Activated CD4-positive, alpha-beta T cell treated with anti-CD3 and anti-CD28 coated beads, Interleukin-2, amount 50 U/mL, for 16 hours (primary cell): ENCODE measurements at regions not wholly inside any gene's neighbourhood (a gene's known extent, or its start where the extent isn't known, plus 50 kb on each side); places are given as distances from the start of the nearest gene placed in this dataset.
"Not testable (repeated sequence)": the region's sequence is repeated elsewhere in the genome, so short reads cannot be mapped to it uniquely, and the experiment has no call there.

Experiments used
- DNase-seq: peaks from one replicate; pipeline ENCODE4 v3.0.0-alpha.2; 2020

DNA sequence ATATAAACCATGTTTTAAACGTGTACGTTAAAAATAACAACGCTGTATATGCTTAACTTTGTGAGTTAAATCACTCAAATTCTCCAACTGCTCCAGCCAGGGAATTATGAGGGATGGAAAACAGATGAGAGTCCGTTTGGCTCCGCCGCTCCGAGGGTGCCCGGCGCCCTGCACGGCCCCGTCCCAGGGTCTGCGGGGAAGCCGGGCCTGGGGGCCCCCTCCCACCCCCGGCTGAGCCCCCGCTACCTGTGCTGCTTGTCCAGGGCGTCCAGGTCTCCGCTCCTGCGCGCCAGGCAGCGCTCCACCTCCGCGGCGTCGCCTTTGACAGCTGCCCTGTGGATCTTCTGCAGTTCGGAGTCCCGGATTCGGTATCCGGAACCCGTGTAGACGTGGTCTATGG, 415.5 kb downstream of the FOXD4L4 start:
- not testable (repeated sequence) for DNase-seq

DNA sequence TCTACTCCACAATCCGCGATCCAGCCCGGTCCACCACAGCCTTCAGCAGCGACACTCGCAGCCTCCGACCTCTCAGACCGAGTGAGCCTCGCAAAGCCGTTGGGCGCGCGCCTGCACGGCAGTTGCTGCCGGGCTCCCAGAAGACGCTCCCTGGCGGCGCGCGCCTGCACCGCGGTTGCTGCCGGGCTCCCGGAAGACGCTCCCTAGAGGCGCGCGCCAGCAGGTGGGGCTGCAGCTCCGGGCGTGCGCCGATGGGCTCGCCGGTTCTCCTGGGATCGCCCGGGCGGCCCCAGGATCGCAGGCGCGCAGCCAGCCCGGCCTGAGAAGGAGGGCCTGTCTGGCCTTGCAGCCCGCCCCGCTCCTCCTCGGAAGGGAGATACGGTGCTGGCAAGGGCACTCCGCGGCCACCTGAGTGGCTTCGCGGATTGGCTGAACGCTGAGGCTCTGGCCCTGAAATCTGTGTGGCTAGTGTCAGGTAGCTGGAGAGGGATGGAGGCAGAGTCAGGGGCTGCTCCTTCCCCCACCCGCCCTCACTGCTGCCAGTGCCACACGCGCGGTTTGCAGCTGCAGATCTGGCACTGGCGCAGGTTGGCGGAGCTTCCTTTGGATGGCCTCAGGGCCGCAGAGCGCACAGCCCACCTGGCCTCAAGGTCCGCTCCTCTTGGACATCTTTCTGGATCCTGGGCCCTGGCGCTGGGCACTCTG, 416.2 kb downstream of the FOXD4L4 start:
- peak; percentile 60 for DNase-seq

DNA sequence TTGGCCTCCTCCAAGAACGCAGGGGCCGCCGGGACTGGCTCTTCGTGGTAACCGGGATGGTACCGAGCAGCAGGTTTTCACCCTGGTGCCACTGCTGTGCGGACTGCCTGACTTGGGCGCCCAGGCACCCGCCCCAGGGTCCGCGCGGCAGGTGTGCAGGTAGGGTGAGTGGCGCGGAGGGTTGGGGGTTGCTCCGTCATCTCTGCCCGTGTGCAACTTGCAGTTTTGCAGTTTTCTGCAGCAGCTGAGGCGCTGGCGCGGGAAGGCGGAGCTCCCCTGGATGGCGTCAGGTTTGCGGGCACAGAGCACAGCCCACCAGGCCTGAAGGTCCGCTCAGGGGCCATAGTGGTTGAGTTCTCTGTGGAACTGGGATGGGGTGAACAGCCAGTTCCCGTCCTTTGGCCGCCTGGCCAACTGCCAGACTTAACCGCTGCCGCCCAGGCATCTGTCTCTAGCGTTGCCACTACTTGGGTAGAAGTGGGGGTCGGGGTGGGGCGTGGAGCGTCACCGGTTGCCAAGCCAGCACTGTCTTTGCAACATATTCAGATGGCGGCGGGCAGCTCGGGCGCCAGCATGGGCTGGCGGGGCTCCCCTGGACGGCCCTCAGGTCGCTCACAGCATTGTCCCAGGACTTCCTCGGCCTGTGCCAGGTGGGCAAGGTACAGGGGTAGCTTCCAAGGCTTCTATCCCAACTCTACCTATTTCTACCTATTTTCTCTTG, 417.2 kb downstream of the FOXD4L4 start:
- not testable (repeated sequence) for DNase-seq

DNA sequence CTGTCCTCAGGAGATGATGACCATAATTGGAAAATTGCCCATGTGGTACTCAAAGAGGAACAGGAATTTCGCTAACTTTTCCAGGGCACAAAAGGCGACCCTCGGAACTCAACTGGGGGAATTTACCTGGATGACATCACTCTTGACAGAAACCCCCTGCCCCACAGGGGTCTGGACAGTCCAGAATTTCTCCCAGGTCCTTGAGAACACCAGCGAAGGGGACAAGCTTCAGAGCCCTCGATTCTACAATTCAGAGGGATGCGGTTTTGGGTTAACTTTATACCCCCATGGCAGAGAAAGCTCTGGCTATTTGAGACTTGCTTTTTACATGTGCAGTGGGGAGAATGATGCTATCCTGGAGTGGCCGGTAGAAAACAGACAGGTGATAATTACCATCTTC, 445.4 kb downstream of the FOXD4L4 start:
- not testable (repeated sequence) for DNase-seq

DNA sequence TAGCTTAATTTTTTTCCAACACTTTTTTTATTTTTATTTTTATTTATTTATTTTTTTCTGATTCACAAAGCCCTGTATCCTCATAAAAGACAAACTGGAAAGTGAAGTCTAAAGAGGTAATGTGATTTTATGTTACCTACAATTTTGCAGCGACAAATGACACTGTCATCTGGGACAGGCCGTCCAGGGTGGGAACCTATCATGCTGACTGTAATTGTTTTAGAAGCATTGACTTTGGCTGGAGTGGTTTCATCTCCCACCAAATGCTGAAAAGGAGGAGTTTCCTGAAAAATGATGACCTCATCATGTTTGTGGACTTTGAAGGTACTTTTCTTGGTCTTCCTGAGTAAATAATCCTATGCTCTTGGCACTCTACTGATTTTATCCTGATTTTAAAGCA, 446.7 kb downstream of the FOXD4L4 start:
- DNase-seq: not testable (repeated sequence)

DNA sequence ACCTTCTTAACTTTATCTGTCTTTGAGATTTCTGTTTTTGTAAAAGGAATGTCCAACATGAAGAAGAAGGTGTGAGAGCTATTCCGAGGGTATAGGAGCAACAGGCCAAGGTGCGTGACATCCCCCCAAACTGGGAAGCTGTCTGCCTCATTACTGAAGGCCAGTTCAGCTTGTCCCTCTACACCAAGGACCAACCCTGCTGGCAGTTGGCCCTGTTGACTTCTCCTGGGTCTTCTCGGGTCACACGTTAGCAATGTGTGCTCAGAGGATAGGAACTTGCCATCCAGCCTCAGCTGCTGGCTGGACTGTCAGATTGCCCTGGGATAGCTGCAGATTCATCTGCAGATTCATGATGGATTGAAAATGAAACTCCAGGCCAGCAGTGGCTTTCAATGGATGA, 460.3 kb downstream of the FOXD4L4 start:
- not testable (repeated sequence) for DNase-seq

DNA sequence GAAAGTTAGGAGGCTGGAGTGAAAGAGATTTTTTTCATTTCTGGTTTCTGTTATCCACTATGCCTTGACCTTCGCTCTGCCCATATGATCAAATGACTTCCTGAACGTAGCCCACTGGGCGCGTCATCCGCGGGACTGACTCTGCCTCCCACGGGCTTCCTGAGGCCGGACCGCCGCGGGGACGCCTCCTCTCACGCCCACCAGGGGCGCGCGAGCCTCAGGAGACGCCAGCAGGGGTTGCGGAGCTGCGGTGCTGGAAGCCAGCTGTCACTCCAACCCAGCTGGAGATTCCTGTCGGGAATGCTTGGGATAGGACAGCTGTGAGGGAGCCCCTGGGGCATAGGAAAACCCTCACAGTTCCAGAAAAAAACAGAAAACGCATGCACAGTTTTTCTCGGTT, 461.5 kb downstream of the FOXD4L4 start:
- DNase-seq: not testable (repeated sequence)

DNA sequence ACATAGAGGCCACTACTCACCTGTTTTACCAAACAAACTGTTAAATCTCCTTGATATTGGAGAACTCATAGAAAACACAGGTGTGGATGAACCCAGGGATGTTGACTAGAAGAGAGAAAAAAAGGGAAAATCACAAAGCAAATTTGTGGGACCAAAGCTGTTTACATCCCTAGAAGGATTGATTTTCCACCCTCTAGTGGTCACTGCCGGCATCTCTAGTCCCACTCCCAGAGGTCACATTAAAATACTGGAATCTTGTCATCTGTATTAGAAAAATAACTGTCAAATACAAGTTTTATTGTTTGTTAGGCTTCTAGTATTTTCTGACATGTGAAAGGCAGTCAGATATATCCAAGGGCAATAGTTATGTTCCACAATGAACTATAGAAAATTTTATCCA, 469.7 kb downstream of the FOXD4L4 start:
- DNase-seq: not testable (repeated sequence)

DNA sequence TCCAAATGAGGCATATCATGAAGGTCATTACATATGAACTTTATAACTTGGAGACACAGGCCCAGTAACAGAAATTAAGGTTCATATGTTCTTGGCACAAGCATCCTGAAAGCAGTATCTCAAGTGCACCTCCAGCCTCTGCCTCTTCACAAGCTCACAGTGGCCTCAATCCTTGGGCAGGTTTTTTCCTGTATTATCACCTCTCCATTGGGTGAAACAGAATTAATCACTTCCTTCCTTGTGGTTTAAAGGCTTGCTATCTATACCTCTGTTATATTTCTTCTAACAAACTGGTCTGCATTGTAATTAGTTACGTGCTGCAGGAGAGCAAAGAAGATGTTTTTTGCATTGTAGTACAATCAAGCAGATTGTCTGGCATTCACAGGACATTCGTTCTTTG, 471.0 kb downstream of the FOXD4L4 start:
- DNase-seq: not testable (repeated sequence)

DNA sequence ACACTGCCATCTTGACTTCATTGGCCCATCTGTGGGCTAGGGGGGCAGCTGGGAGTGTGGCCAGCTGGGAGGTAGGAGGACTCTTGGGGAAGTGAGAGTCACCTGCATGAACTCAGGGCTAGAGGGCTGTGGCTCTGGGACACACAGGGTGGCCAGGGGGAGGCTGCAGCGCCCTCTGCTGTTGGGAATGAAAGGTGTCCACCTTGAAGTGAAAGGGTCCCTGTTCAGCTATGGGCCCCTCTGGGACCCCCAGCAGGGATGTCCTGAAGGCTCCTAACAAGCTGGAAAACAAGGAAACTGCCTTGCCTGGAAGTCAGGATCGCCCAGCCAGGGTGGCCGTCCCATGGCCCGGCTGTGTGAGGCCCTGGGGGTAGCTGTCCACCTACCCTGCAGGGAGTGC, 507.8 kb downstream of the FOXD4L4 start:
- DNase-seq: not testable (repeated sequence)

DNA sequence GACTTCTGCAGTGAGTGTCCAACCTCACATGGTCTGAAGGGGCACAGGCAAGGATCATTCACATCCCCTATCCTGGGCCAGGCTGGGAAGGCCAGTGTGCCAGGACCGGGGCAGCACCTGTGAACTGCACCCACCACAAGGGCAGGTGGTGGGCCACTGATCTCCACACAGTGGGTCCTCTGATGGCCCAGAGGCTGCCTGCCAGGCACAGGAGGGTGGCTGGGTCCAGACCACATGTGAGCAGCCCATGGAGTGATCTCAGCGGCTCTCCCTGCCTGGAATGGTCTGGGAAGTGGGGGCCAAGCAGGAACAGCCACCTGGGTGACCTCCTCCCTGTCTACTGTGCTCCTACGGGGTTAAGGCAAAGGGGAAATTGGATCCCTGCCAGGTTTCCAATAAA, 508.5 kb downstream of the FOXD4L4 start:
- DNase-seq: not testable (repeated sequence)

DNA sequence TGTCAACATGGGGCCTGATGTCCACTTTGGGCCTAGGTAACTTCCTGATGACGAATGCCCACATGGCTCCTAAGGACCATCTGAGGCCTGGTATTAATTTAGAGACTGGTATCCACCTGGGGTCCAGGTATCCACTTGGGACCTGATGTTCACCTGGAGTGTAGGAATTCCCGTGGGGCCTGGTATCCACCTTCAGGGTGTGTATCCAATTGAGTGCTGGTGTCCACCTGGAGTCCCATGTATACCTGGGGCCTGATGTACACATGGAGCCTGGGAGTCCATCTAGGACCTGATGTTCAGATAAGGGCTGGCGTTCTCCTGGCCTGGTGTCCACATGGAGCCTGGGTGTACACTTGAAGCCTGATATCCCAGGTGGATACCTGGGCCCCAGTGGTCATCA, 520.6 kb downstream of the FOXD4L4 start:
- DNase-seq: not testable (repeated sequence)

DNA sequence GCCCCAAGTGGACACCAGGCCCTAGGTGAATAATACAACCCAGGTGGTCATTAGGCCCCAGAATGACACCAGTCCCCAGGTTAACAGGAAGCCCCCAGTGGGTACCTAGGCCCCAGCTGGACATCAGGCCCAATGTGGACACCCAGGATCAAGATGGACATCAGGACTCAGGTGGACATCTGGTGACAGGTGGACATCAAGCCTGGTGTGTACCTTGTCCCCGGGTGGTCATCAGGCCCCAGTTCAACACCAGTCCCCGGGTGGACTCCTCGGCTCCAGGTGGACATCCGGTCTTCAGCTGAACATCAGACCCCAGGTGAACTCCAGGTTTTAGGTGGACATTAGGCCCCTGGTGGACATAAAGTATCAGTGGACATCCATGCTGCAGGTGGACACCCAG, 524.6 kb downstream of the FOXD4L4 start:
- not testable (repeated sequence) for DNase-seq

DNA sequence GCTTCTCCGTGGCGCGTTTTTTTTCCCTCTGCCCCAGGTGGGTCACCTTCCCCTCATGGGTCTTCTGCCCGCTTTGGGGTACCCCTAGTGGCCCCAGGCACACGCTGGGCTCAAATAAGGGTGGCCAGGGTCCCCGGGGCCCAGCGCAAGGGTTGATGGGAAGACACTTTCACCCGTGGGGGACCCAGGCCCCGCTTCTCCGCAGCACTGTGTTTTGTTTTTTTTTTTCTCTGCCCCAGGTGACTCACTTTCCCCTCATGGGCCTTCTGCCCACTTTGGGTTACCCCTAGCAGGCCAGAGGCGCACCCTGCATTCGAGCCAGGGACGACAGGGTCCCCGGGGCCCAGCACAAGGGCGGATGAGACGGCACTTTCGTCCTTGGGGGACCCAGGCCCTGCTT, 526.7 kb downstream of the FOXD4L4 start:
- DNase-seq: not testable (repeated sequence)

DNA sequence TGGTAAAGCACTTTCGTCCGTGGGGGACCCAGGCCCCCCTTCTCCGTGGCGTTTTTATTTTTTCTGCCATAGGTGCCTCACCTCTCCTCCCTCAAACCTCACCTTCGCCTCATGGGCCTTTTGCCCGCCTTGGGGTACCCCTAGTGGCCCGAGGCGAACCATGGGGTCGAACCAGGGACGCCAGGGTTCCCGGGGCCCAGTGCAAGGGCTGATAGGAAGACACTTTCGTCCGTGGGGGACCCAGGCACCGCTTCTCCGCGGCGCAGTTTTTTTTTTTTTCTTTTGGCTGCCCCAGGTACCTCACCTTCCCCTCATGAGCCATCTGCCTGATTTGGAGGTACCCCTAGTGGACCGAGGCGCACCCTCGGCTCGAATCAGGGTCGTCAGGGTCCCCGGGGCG, 527.8 kb downstream of the FOXD4L4 start:
- not testable (repeated sequence) for DNase-seq

DNA sequence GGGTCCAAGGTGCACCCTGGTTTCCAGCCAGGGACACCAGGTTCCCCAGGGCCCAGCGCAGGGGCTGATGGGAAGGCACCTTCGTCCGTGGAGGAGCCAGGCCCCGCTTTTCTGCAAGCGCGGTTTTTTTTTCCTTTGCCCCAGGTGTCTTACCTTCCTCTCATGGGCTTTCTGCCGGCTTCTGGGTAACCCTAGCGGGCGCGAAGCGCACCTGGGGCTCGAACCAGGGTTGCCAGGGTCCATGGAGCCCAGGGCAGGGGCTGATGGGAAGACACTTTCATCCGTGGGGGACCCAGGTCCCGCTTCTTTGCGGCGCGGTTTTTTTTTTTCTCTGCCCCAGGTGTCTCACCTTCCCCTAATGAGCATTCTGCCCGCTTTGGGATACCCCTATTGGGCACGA, 529.3 kb downstream of the FOXD4L4 start:
- DNase-seq: not testable (repeated sequence)

DNA sequence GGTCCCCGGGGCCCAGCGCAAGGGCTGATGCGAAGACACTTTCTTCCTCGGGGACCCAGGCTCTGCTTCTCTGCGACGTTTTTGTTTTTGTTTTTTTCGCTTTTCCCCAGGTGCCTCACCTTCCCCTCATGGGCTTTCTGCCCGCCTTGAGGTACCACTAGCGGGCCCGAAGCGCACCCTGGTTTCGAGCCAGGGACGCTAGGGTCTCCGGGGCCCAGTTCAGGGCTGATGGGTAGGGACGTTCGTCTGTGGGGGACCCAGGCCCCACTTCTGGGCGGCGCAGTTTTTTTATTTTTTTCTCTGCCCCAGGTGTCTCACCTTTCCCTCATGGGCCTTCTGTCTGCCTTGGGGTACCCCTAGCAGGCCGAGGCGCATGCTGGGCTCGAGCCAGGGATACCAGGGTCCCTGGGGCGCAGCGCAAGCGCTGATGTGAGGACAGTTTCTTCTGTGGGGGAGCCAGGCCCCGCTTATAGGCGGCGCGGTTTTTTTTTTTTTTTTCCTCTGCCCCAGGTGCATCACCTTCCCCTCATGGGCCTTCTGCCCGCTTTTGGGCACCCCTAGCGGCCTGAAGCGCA, 530.0 kb downstream of the FOXD4L4 start:
- DNase-seq: not testable (repeated sequence)

DNA sequence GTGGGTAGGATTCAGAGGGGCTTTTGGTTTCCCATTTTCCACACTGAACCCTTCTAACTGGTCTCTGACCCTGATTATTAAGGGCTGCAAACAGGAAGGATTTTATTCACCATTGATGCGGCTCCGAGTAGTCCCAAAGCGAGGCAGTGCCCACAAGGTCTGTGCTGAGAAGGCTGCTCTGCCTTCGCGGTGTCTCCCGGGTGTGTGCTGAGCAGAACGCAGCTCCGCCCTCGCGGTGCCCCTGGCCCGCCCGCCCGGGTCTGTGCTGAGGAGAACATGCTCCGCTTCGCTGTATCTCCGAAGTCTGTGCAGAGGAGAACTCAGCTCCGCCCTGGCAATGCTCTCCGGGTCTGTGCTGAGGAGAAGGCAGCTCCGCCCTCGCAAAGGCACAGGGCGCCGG, 530.7 kb downstream of the FOXD4L4 start:
- DNase-seq: peak; percentile 12

DNA sequence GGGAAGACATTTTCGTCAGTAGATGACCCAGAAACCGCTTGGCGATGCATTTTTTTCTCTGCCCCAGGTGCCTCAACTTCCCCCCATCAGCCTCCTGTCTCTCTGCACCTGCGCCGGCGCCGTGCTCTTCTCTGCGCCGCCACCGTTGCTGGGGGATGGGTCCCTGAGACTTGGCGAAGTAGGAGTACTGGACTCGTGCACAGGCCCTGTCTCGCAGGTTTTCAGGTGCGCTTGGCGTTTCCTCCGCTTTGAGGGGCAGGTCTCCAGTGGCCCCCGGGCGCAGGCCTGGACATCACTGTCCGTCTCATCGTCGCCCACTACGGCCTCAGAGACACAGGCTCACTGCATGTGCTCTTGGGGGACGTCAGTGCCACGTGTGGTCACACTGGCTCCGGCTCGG, 532.1 kb downstream of the FOXD4L4 start:
- not testable (repeated sequence) for DNase-seq

DNA sequence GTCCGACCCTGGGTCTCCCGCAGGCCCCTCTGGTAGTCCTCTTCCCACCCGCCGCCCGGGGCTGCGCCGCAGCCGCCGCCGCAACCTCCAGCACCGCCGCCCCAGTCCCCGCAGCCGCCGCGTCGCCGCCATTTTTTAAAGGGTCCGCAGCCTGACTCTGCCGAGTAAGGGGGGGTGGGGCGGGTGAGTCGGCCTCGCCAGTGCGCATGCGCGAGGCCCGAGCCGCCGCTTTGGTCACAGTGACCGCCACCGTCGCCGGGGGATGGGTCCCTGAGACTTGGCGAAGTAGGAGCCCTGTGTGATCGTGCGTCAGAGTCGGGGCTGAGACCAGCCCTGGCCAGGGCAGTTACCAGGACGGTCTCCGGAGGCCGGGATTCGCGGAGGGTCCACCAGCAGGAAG, 532.8 kb downstream of the FOXD4L4 start:
- DNase-seq: peak; percentile 61

DNA sequence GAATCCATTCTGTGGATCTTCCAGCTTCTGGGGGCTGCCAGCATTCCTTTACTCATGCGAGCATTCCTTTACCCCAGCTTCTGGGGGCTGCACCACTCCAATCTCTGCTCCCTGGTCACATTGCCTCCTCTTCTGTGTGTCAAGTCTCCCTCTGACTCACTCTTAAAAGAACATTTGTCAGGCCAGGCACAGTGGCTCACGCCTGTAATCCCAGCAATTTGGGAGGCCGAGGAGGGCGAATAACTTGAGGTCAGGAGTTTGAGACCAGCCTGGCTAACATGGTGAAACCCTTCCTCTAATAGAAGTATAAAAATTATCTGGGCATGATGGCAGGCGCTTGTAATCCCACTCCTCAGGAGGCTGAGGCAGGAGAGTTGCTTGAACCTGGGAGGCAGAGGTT, 541.9 kb downstream of the FOXD4L4 start:
- DNase-seq: not testable (repeated sequence)
